HL-60/S4 (cell line): ENCODE measurements at regions not wholly inside any gene's neighbourhood (a gene's known extent, or its start where the extent isn't known, plus 50 kb on each side); places are given as distances from the start of the nearest gene placed in this dataset.
"Not testable (repeated sequence)": the region's sequence is repeated elsewhere in the genome, so short reads cannot be mapped to it uniquely, and the experiment has no call there.

Source experiments
- in situ Hi-C: fragments of 300-500 bp; cut with MboI; formaldehyde crosslinking; loops from 2 replicates; pipeline ENCODE4 v1.14.3; 2022; ENCODE audit warnings: low sequenced_read_pairs

DNA sequence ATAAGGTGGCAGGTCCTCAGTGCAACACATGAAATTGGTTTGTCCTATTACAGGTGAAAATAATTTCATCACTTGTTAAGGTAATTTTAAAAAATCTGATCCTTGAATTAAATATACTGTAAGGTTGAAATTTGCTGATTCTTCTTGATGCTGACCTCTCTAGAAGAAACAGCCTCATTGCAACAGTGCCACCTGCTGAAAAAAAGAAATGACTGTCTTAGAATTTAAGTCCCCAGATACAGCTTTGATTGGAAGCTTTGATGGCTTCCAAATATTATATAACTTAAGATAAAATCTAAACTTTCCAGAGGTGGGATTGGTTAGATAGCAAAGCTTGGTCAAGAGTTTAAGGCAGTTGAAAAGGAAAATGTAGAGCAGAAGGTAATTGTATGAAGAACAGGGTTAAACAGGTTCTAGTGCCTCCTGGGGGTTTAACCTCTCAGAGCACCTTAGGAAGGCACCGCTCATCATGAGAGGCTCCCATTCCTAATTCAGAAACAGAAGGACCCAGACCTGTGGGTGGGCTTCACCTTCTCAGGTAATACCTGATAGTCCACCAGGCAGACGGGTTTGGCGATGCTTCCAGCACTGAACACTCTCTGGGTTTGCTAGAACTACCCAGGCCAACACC, 401.0 kb downstream of the PAX1 start:
- in situ Hi-C loops = no loop called here

DNA sequence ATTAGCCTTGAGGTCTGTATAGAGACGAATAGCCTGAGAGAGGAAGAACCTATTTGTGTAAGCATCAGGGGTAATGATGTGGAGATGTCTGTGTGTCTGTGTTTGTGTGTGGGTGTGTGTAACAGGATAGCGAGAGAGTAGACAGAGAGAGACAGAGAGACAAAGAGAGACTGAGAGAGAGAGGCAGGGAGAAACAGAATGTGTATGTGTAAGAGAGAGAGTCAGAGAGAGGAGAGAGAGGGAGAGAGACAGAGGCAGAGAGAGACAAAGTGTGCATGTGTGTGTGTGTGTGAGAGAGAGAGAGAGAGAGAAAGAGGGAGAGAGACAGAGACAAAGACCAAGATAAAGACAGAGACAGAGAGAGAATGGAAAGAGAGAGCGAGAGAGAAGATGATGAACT, 396.1 kb downstream of the PAX1 start:
- in situ Hi-C loops = no loop called here

- in situ Hi-C loops = no loop called here
Observed at GRCh38 chr20:22100686-22101085, 395.2 kb downstream of the PAX1 start.

- in situ Hi-C loops = no loop called here
Observed at GRCh38 chr20:22099348-22099747, 393.9 kb downstream of the PAX1 start.

DNA sequence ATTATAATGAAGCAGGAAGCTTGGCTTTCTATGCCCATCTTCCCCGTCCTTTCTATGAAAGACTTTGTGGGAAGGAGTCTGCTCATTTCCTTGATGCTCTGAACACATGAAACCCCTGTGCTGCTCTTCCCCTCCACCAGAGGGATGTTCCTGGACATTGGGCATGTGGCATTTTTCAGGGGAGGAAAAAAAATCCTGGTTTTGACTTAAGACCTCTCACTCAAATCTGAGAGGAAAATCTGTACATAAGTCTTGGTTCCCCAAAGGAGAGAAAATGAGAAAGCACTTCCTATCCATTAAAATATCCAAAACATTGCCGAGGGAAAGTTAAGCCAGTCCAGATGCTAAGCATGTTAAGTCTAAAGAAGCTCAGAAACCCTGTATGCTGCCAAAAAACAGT, 393.0 kb downstream of the PAX1 start:
- in situ Hi-C loops = no loop called here

GRCh38 chr20:22093122-22093521, 387.7 kb downstream of the PAX1 start:
- in situ Hi-C loops = no loop called here

- in situ Hi-C loops = no loop called here
Observed at GRCh38 chr20:22088882-22089281, 383.4 kb downstream of the PAX1 start.

DNA sequence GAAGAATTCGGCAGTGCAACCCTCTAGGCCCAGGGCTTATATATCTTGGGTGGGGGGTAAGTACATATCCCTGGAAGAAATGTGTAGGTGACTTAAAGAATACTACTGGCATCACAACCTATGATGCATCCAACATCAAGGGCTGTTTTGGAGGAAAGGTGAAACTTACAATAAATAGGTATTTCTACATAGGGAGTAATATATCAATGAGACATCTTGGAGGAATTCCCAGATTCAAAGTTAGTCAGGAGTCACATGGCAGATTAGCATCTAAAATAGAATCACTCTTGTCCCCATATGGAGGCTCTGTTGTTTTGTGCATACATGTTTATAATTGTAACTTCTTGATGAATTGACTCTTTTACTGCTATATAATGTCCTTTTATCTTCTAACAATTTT, 375.5 kb downstream of the PAX1 start:
- in situ Hi-C loops = no loop called here

GRCh38 chr20:22074635-22075034, 369.2 kb downstream of the PAX1 start:
- in situ Hi-C loops = no loop called here

DNA sequence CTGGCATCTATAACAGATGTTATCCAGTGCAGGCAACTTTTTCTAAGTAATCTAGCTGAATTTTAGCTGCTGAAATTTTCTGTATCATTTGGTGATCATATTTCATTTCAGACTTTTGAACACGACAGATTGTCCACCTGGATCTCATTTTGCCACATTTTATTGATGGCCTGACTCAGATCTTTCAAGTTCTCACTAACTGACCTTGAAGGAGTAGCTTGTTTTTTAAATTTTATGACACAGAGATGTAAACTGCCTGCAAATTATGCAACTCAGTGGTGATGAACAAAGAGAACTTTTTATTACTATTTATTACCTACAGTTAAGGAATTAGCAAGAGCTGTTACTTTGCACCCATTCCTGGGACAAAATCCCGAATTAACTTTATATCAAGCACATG, 366.4 kb downstream of the PAX1 start:
- in situ Hi-C loops = no loop called here

DNA sequence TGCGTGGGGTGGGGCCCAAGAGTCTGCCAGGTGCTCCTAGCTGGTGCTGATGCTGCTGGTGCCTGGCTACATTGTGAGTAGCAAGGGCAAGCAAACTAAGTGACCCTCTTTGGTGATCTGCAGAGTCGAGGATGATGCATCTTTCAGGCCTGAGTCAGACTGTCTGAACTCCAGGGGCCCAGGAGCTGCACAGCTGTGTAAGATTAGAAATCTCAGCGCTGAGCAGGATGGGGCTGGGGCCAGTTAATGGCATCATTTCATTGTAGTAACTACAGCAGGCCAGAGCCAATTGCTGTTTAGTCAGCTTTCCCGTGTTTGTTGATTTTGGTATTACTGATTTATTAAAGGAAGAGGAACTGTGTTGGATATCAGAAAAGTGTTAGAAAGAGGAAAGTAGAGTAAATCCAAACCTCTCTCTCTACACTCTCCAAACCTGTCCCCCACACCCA, 365.2 kb downstream of the PAX1 start:
- in situ Hi-C loops = no loop called here

DNA sequence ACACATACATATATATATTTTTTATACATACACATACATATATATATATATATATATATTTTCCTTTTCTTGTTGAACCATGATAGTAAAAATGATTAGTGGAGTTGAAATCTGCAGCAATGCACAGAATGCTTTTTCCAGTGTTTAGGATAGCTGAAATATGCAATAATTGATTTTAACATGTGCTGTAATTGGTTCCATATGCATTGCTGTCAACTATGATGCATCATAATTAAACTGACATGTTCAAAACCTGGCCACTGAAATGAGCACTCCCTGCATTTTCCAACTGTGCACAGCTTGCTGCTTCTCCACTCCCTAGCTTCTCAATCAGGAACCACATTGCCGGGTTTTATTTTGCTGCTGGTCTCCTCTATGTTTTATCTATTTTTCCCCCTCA, 358.3 kb downstream of the PAX1 start:
- in situ Hi-C loops = no loop called here

- in situ Hi-C loops = no loop called here
Observed at GRCh38 chr20:22062874-22063273, 357.4 kb downstream of the PAX1 start.

GRCh38 chr20:22060610-22061009, 355.1 kb downstream of the PAX1 start:
- in situ Hi-C loops = no loop called here

DNA sequence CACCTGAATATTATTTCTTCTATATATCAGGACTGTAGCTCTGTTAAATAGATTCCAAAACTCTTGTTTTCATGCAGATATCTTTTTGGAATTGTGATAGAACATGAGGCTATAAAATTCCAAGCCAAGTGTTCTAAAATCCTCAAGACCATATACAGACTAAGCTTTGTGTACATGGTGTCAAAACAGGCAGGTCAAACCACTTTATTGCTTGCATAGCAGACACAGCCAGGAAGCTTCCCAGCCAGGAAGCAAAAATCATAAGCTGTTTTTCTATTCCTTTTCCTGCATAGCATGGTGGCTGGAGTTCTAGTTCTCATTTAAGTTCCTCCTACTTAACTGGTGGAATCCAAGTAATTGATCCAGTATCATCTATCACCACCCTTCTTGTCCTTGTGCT, 353.3 kb downstream of the PAX1 start:
- in situ Hi-C loops = no loop called here

- in situ Hi-C loops = no loop called here
Observed at GRCh38 chr20:22055981-22056380, 350.5 kb downstream of the PAX1 start.

DNA sequence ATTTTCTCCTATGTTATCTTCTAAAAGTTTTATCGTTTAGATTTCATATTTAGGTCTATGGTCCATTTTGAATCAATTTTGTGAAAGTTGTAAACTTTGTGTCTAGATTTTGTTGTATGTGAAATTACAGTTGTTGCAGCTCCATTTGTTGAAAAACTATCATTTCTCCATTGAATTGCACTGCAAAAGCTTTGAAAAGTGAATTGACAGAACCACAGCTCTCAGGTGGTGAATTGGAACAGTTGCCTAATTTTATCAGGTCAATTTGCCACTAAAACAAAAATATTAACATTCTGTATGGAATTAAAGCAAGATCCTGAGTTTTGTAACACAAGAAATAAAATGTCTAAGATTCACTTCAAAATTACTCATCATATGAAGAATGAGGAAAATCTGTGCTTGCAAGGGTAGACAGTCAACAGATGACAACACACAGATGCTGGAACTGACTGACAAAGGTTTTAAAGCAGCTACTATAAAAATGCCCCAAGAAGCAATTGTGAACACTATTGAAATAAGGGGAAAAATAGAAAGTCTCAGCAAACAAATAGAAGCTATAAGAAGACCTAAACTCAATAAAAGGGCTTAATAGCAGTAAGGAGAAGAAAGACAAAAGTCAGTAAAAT, 346.7 kb downstream of the PAX1 start:
- in situ Hi-C loops = no loop called here

- in situ Hi-C loops = not testable (repeated sequence)
Observed at GRCh38 chr20:22045956-22046507, 340.6 kb downstream of the PAX1 start.

DNA sequence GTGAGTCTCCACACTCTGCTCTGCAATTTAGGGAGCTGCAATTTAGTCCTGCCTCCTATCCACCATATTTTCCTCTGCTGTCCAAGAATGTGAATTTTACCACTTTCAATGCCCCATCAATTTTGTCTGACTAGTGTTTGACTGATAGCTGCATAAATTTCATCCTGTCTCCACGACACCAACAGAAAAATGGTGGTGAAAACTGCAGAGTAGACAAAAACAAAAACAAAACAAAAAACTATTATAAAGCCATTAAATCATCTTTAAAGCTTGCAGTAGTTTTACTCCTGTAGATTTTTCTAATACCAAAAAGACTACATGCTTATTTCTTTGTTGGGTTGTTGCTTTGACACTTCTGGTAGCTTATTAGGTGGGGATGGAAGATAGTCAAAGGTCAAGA, 322.0 kb downstream of the PAX1 start:
- in situ Hi-C loops = no loop called here

GRCh38 chr20:22020201-22020600, 314.7 kb downstream of the PAX1 start:
- in situ Hi-C loops = no loop called here

DNA sequence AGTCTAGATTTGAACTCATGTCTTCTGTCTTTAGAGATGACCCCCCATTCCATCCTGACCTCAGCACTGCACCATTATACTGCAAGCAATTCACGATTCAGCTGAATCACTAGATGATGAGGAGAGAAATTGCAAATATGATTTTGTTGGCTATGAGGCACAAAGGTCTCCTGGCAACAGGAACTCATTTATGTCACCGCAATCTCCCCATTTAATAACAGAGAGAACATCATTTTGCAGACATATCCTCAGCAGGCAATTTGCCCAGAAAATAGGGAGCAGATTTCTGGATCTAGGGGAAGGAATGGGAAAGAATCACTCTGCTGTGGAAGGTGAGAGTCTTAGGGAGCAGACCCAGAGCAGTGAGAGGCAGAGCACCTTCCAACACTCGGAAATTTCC, 303.0 kb downstream of the PAX1 start:
- in situ Hi-C loops = no loop called here

DNA sequence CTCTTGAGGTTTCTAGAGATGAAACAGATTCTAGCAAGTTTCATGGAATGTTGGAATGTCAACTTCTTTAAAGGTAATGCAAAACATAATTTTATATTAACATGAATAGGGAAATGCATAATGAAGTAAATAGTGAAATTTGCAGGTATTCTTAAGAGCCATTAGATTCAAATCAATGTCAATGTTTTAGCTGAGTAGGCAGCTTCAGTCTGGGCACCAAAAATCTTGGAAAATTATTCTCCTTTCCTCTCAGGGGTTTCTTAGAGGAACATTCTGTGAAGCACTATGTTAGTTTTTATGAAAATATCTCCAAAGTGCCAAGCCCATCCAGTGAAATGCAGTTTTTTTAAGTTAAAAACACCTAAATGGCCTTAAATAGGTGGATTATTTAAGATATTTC, 300.8 kb downstream of the PAX1 start:
- in situ Hi-C loops = no loop called here

DNA sequence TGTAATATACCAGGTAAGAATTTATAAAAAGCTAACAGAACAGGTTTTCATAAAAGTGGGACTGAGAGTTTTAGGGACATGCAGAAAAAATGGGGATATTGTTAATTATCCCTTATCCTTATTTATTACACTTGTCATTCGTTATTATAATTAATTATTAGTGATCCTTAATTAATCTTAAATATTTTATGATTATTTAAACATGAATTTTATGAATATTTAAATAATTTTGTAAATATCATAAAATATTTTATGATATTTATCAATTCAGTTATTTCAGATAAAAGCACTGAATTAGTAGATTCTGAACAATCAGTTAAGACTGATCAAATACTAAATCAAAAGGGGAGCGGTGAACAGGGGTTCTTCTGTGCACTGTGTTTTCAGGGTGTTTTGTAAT, 300.1 kb downstream of the PAX1 start:
- in situ Hi-C loops = no loop called here
